Activated CD4-positive, CD25-positive, alpha-beta regulatory T cell (primary cell): ENCODE measurements at regions not wholly inside any gene's neighbourhood (a gene's known extent, or its start where the extent isn't known, plus 50 kb on each side); places are given as distances from the start of the nearest gene placed in this dataset.
"Not testable (repeated sequence)": the region's sequence is repeated elsewhere in the genome, so short reads cannot be mapped to it uniquely, and the experiment has no call there.

ENCODE experiments used
- DNase-seq, 4 experiments: peaks; one replicate each; lab custom pipeline; 2025; lab: John Stamatoyannopoulos, UW

GRCh38 chr13:50130123-50130946, 115.1 kb downstream of the KCNRG start:
- no peak for DNase-seq

GRCh38 chr13:50131920-50132903, 117.0 kb downstream of the KCNRG start:
- no peak for DNase-seq

DNA sequence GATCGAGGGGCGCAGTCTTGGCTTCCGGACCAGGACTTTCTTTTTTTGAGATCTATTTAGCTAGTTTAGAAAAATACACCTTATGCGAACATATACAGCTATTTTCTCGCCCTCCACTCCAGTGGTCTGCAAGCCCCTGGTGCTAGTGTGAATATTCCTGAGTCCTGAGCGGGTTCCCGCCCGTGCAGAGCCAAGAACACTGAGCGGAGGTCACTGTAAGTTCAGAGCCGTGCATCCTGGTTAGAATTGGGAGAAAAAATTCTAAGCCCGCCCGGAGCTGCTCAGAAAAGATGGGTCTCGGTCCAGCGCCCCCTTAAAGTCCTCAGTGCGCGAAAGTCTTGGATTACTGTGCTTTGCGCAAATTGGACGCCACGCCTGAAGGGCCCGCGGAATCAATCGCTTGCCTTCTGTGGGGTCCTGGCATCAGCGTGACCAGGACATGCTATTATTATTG, 117.7 kb downstream of the KCNRG start:
- DNase-seq, result no peak

DNA sequence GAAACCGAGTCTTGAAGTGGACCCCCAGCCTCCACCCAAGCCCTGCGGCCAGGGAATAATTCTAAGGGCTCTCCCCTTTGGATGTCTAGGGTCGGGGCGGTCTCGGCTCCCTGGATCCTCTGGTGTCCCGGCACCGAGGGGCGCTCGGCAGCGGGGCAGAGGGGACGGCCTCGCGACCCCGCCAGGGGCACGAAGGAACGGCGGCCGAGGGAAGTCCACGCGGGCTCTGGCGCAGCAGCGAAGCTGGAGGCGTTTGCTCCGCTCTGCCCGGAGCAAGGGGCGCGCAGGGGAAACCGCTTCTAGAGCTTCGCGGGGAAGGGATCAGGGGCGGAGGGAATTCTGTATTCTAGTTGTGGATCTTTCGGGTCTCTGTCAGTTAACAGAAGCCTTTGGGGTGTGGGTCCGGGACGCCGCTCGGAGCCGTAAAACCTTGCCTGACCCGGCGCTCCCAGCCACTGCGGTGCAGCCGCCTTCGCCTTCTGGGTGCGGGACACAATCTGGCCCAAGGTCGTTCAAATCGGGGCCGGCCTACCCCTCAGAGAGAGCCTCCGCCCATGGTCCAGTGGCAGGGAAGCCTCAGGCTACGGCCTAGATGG, 118.2 kb downstream of the KCNRG start:
- DNase-seq, result no peak

DNA sequence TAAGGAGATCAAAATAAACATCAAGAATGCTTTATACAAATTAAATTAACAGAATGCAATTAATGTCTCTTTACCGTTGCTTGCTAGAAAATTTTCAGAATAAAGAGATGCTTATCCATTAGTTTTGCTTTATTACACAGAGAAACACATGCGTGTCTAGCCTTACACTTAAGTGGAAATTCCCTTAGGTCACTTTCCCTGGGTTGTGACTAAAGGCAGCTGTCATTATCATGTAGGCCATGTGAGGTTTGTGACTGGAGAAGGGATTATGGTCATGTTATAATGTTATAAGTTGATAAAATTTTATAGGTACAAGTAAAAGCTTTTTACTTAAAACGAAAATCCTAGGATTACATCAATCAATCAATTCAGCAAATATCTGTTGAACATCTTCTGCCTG, 121.0 kb downstream of the KCNRG start:
- no peak for DNase-seq

- DNase-seq, result no peak
These were observed 121.4 kb downstream of the KCNRG start for GRCh38 chr13:50136678-50137077.

- not testable (repeated sequence) for DNase-seq
These were observed 124.2 kb downstream of the KCNRG start for GRCh38 chr13:50139435-50139934.

GRCh38 chr13:50140153-50140552, 124.9 kb downstream of the KCNRG start:
- no peak for DNase-seq

- DNase-seq, result no peak
These were observed 125.5 kb downstream of the KCNRG start for GRCh38 chr13:50140581-50141374.

GRCh38 chr13:50141375-50141975, 126.2 kb downstream of the KCNRG start:
- no peak for DNase-seq

GRCh38 chr13:50144246-50145160, 129.3 kb downstream of the KCNRG start:
- DNase-seq, result no peak

GRCh38 chr13:50149214-50149613, 134.0 kb downstream of the KCNRG start:
- DNase-seq, result no peak

DNA sequence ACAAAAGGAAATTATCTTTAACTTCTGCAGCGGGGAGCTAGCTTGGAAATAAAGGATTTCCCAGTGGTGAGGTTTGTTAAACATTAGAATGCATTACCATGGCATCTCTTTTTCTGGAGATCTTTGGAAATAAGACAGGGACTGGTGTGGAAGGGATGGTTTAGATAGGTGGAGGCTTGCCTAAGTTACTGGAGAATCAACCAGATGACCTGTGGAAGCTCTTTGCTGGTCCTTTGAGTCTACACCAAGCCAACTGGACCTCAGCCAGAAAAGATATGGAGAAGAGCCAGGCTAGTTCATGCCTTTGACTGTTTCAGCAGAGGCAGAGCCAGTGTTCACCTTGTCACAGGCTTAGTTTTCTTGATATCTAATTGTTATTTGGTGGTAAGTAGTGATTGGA, 134.7 kb downstream of the KCNRG start:
- no peak for DNase-seq

DNA sequence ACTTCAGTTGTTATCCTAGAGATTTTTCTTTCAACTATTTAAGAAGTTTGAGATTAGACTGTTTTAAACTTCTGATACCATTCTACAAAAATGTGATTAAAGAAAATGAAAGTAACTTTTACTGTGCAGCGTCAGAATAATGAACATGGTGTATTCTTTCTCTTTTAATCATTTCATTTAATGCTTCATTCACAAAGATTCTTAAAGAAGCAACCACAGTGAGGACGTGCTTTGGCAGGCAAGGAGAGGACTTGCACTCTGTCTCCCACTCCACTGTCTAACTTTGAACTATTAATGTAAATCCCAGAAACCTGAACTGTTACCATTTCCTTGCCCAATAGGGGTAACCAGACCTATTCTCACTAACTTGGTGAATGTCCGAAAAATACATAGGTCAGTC, 137.0 kb downstream of the KCNRG start:
- DNase-seq, result no peak

- no peak for DNase-seq
These were observed 137.5 kb downstream of the KCNRG start for GRCh38 chr13:50152655-50153309.

GRCh38 chr13:50153401-50153800, 138.2 kb downstream of the KCNRG start:
- DNase-seq, result no peak

DNA sequence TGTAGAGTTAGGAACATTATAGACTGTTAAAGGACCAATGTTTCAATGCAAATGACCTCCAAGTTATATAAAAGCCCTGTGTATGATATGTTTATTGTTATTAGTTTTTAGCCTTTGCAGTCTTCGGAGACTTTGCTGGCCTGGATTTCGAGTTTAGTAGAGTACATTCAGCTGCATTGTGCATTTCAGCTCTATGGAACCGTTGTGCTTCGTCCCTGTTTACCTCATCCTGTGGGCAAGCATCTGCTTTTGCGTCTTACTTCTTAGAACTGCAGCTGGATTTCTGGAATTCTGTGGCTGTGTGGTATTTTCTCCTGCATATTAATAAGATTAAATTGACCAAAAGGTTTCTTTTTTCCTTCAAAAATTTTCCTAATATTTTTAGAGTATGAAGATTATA, 138.6 kb downstream of the KCNRG start:
- no peak for DNase-seq

DNA sequence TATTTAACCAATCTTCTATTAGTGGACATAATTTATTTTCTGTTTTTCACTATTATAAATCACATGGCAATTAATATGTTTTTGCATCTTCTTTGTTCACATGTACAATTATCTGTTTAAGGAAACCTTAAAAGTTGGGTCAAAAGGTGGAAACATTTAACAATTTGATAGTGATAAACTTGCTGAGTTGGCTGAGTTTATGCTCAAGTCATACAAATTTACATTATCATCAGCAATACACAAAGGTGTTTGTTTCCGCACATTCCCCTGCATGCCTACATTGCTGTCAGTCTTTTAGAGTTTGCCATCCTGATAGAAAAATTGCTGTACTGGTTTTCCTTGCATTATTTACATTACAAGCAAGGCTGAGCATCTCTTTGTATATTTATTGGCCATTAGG, 139.5 kb downstream of the KCNRG start:
- no peak for DNase-seq

DNA sequence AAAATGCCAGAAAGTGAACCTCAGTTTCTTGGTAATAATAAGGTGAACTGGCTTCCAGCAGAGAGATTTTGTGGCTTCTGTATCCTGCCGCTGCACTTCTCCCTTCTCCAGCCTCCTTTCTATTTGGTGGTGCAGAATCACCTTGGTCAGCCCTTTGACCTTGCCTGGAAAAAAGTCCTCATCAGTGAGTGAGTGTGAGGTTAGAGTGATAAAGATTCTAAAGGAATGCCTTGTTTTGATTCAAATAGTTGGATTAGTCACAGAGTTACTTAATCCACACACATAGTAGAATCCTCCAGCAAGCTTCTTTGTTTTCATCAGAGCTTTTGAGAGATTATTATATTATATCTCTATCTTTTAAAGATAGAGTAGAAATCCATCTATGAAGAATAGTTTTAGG, 140.9 kb downstream of the KCNRG start:
- no peak for DNase-seq
